NCI-H2029 treated with DMSO at 0.1 percent for 48 hours (cell line): ENCODE measurements at regions not wholly inside any gene's neighbourhood (a gene's known extent, or its start where the extent isn't known, plus 50 kb on each side); places are given as distances from the start of the nearest gene placed in this dataset.

Experiments used
- DNase-seq: peaks from one replicate; lab custom pipeline; 2025; lab: John Stamatoyannopoulos, UW

DNA sequence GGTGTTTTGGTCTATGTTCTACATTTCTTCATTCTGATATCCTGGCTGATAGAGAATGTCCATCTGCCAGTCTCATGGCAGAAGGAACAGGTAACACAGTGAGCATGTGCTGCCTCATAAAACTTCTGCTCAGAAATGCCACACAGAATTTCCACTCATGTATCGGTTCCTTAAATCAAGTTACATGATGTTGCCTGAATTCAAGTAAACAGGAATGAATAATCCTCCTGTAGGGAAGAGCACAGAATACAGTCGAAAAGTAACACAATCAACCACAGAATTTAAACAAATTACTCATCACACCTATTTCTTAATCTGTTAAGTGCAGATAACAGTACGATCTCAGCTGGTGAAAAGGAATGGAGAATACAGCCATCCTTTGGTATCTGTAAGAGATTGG, 74.7 kb downstream of the FAM217A start:
- DNase-seq: no peak

DNA sequence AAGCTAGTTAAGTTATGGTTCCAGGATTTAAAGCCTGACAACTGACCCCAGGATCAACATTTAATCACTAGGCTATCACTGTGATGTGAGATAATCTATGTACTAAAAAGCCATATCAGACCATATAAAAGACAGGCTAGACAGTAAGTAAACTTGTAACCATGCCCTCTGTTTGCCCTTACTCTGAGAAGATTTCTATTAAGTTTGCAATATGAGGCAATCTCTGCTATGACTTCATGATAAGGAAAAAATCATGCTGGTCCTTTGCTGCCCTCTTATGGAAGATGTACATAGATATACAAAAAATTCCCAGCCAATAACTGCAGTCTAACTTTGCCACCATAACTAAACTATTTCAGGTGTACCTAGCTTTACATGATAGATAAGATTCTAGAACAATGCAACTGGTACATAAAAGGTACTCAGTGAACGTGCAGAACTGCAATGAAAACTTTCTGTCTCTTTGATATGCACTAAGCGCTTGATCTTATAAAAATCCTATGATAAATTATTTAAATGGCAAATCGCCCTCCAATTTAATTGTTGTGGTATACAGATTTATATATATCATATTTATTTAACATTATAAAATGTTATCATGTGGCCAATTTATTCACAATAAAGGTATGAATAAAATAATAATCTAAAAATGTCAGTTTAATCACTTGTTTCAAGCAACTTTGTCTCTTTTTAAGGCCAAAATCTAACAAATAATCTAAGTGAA, 70.5 kb downstream of the FAM217A start:
- DNase-seq: peak; percentile 54

DNA sequence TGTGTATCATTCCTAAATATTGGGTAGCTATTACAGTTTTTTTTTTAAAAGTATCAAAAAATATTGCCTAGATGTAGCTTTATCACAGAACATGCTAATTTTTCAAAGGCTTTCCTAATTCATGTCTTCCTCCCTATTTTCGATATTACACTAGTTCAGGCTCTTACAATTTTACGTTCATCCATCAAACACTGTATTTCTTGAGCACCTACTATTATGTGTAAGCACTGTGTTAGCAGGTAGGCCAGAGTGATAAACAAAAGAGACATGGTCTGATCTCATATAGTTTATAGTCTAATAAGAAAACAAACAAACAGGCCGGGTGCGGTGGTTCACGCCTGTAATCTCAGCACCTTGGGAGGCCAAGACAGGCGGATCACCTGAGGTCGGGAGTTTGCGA, 69.5 kb downstream of the FAM217A start:
- DNase-seq: no peak

DNA sequence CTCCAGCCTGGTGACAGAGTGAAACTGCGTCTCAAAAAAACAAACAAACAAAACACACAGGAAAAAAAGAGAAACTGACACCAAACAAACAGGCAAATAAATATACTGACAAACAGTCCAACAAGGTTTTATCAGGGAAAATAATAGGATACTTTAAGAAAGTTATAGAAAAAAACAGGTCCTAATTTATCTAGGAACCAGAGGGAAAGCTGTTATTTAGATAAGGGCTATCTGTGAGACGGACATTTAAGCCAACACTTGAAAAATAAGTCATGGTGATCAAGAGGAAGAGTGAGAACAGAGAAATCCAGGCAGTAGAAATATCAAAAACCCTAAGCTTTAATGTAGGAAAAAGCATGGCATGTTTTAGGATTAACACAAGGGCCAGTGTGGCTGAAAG, 68.9 kb downstream of the FAM217A start:
- no peak for DNase-seq

DNA sequence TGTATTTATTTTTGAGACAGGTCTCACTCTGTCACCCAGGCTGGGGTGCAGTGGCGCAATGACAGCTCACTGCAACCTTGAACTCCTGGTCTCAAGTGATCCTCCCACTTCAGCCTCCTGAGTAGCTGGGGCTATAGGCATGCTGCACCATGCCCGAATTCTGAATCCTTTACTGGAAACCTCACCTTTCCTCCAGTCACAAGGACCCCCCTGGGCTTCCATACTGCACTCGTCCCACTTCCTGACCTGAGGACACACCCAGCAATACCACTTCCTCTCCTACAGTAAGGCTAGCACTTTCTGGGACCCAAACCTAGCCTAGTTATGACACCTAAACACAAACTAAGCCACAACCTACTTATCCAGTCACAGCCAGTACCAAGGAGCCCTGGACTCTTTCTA, 68.2 kb downstream of the FAM217A start:
- DNase-seq: no peak

DNA sequence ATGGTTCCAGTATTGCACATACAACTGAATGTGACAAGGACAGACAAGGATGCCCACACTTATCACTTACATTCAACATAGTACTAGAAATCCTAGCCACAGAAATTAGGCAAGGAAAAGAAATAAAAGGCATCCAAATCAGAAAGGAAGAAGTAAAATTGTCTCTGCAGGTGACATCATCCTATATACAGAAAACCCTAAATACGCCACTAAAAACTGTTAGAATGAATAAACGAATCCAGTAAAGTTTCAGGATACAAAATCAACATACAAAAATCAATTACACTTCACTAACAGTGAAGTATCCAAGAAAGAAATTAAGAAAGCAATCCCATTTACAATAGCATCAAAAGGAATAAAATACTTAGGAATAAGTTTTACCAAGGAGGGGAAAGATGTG, 66.1 kb downstream of the FAM217A start:
- DNase-seq: no peak

DNA sequence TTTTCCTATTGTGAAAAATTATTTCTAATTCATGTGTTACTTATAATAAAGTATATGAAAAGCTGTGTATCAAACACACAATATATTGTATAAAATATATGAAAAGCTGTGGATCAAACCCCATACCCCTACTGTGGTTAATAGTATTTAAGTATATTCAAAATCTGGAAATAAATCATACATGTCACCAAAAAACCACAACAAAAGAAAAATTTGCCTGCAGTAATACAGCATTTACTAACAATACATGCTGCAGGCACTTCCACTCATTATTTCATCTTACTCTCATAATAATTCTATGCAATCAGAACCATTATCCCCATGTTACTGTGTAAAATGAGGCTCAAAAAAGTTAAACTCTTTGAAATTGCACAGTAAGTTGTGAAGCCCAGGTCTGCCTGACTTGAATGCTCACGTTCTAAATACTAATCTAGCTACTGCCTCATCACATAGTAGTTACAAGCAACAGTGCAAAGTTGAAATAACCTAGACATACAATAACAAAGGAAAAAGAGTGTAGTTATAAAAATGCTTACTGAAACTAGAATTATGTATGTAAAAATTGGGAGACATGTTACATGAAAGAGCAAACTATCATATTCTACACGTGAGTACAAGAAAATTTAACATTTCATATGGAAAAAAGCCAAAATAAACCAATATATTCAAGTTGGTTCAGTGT, 61.7 kb downstream of the FAM217A start:
- peak; percentile 58 for DNase-seq

DNA sequence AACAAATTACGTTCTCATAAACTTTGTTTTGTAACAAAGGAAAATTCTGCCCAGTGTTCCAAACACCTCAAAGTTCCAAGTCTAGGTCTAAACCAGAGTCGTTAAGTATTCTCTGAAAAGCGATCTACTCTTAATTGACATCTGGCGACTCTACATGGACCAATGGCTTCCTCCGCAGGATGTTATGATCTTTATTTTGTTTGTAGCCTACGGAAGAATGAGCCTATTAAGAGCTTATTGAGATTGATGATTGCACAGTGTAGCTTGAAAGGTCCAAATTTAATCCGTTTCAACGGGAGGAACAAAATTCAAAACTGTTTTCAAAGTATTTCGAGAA, 61.1 kb downstream of the FAM217A start:
- DNase-seq: peak; percentile 74

DNA sequence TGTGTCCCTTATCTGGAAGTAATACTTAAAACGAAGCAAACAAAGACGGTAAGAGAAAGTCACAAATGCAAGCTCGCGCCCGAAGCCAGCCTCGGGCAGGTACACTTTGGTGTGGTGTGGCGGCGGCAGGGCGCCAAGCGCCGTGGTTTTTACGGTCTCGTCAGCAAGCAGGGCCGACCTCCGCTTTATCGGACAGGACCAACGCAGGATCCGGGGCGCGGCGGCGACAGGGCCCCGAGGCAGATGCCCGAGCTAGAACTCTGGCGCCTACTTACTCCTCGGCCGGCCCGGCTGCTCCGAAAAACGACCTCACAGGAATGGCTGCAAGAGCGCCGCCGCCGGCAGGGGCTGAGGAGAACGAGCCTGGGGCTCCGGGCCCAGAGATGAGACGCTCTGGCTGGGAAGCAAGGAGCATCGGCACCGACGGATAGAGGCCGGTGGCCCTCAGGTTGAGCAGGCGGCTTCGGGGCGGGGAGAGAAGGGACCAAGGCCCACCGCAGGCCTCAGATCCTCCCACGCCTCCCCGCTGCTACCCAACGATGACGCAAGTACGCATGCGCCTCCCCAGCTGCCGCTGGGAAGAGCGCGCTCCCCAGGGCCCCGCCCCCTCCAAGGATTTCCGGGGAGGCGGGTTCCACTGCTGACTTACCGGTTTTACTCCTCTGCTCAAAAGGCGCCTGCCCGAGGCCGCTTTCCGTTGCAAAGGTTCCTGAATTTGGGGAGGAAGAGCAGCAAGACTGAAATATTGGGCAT, 60.6 kb downstream of the FAM217A start:
- peak; percentile 98 for DNase-seq
